ENCODE measurements at regions not wholly inside any gene's neighbourhood (a gene's known extent, or its start where the extent isn't known, plus 50 kb on each side); places are given as distances from the start of the nearest gene placed in this dataset.

DNA sequence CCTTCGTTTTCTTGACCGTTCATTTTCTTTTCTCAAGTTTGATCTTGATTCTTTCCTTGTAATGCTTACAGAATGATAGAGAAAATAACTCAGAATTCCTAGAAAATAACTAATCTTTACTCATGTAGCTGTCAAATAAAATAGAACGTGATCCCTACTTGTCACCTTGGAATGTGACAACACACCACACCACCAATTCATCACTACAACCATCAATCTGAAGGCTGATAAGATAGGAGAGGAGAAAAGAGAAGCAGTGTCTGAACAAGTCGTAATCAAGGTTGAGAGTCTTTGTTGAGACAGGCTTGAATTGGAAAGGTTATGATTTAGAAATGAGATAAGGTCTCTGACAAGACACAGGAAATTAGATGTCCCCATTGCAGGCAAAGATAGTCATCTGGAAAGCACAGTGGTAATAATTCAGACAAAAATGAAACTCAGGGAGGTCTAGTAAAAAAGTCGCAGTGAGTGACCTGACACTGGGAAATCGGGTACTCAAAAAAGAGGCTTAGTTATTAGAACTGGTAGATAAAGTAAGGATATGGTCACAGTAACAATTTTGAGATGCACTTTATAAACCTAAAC, 456.2 kb downstream of the FAT4 start:
- no peak for DNase-seq
- WGBS, 4 donors = 28 to 47% (median 34%) methylated on average over 6 of the region's 6 CpGs
- Histone ChIP-seq H3K4me1 (replicated peaks in 1 of 2) (no peaks in the 10 kb centered on the region), H3K27me3 (no peaks in the 10 kb centered on the region), H3K9me3 (replicated peaks in 1 of 3) (no peaks in the 10 kb centered on the region), H3K4me3 (no peak overlapping the region), H3K27ac (no peak overlapping the region), H3K36me3 (replicated peaks in 1 of 2) (no peaks in the 10 kb centered on the region)
- intact Hi-C loops (cut with DNase I) = no loop called here
- TF ChIP-seq POLR2A (IDR thresholded peaks at IDR 0.05) = no peak
- TF ChIP-seq, protein P1, sequence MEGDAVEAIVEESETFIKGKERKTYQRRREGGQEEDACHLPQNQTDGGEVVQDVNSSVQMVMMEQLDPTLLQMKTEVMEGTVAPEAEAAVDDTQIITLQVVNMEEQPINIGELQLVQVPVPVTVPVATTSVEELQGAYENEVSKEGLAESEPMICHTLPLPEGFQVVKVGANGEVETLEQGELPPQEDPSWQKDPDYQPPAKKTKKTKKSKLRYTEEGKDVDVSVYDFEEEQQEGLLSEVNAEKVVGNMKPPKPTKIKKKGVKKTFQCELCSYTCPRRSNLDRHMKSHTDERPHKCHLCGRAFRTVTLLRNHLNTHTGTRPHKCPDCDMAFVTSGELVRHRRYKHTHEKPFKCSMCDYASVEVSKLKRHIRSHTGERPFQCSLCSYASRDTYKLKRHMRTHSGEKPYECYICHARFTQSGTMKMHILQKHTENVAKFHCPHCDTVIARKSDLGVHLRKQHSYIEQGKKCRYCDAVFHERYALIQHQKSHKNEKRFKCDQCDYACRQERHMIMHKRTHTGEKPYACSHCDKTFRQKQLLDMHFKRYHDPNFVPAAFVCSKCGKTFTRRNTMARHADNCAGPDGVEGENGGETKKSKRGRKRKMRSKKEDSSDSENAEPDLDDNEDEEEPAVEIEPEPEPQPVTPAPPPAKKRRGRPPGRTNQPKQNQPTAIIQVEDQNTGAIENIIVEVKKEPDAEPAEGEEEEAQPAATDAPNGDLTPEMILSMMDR (IDR thresholded peaks at IDR 0.05) = no peak

DNA sequence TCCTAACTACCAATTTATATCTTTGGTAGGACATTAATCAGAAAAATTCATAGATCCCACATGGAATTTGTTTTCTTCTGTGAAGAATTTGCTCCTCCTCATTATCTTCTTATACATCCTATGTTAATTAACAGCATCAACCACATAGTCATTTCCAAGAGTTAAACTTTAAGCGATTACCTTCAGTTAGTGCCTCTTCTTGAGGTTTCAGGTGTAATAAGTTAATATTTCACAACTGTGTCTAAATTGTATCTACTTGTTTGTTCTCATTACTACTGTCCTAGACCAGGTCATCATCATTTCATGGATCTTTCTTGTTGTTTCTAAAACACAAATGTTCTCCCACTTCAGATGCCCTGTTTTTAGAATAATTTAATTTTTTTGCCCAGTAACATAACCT, 457.9 kb downstream of the FAT4 start:
- intact Hi-C loops (cut with DNase I) = no loop called here
- no peaks in the 10 kb centered on the region for H3K9me3 ChIP-seq (replicated peaks in 1 of 3)
- H3K4me1 ChIP-seq (replicated peaks in 1 of 2) = no peaks in the 10 kb centered on the region
- no peak for TF ChIP-seq POLR2A (IDR thresholded peaks at IDR 0.05)
- TF ChIP-seq, protein P1 (IDR thresholded peaks at IDR 0.05) = no peak
- 78 to 90% (median 86%) methylated on average over 1 of the region's 1 CpG for WGBS, 4 donors
- no peak overlapping the region for H3K27ac ChIP-seq
- H3K4me3 ChIP-seq = no peak overlapping the region
- no peaks in the 10 kb centered on the region for H3K36me3 ChIP-seq (replicated peaks in 1 of 2)
- H3K27me3 ChIP-seq = no peaks in the 10 kb centered on the region
- DNase-seq = no peak

GRCh38 chr4:125773502-125773901, 458.7 kb downstream of the FAT4 start:
- H3K4me3 ChIP-seq = no peak overlapping the region
- DNase-seq = no peak
- intact Hi-C loops (cut with DNase I) = no loop called here
- TF ChIP-seq, protein P1 (IDR thresholded peaks at IDR 0.05) = no peak
- TF ChIP-seq POLR2A (IDR thresholded peaks at IDR 0.05) = no peak
- no peak overlapping the region for H3K27ac ChIP-seq
- no peaks in the 10 kb centered on the region for H3K36me3 ChIP-seq (replicated peaks in 1 of 2)
- 77 to 96% (median 82%) methylated on average over 1 of the region's 1 CpG for WGBS, 4 donors
- H3K4me1 ChIP-seq (replicated peaks in 1 of 2) = no peaks in the 10 kb centered on the region
- no peaks in the 10 kb centered on the region for H3K9me3 ChIP-seq (replicated peaks in 1 of 3)
- H3K27me3 ChIP-seq = no peaks in the 10 kb centered on the region

DNA sequence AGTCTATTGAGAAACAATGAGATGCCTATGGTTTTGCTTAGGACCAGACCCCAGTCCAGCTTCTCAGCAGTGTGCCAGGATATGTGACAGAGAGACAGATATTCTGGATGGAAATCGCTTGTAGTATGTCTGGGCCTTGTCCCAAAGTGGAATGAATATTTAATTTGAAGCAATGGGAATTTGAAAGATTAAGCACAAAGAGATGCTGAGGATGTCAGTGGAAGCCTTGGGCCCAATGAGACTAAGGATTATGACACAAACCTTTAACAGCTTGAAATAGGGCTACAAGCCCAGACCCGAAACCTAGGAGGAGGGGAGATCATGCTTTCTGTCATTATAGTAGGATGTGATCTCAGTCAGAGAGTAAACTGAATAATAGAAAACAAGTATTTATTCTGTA, 459.2 kb downstream of the FAT4 start:
- no peak for DNase-seq
- H3K4me1 ChIP-seq (replicated peaks in 1 of 2) = no peaks in the 10 kb centered on the region
- no peaks in the 10 kb centered on the region for H3K27me3 ChIP-seq
- WGBS, 4 donors = 71 to 91% (median 85%) methylated on average over 2 of the region's 2 CpGs
- no peak overlapping the region for H3K4me3 ChIP-seq
- no peaks in the 10 kb centered on the region for H3K36me3 ChIP-seq (replicated peaks in 1 of 2)
- H3K9me3 ChIP-seq (replicated peaks in 1 of 3) = no peaks in the 10 kb centered on the region
- intact Hi-C loops (cut with DNase I) = no loop called here
- TF ChIP-seq POLR2A (IDR thresholded peaks at IDR 0.05) = no peak
- TF ChIP-seq, protein P1 (IDR thresholded peaks at IDR 0.05) = no peak
- H3K27ac ChIP-seq = no peak overlapping the region
